Vagina (tissue), 2 donors: ENCODE measurements at regions not wholly inside any gene's neighbourhood (a gene's known extent, or its start where the extent isn't known, plus 50 kb on each side); places are given as distances from the start of the nearest gene placed in this dataset.

ENCODE experiments used
- DNase-seq, 2 donors: peaks; one replicate each; pipeline ENCODE4 v3.0.0-alpha.2; 2017; ENCODE audit errors: extremely low spot score in 2 of 2
- H3K27ac ChIP-seq: fragments of 200-600 bp; sonication (generic); one replicate; pipeline ENCODE4 v1.5.1; 2019
- H3K27me3 ChIP-seq: fragments of 200-600 bp; sonication (generic); one replicate; pipeline ENCODE4 v1.5.1; 2019
- H3K36me3 ChIP-seq, 2 donors: fragments of 200-600 bp; sonication (generic); one replicate each; pipeline ENCODE4 v1.5.1; 2017 to 2019
- H3K4me1 ChIP-seq: fragments of 200-600 bp; sonication (generic); one replicate; pipeline ENCODE4 v1.5.1; 2019
- H3K4me3 ChIP-seq, 2 donors: fragments of 200-600 bp; sonication (generic); 1 replicate in 1 of 2; 2 replicates in 1 of 2; pipeline ENCODE4 v1.5.1; 2016 to 2019
- H3K9me3 ChIP-seq: fragments of 200-600 bp; sonication (generic); one replicate; pipeline ENCODE4 v1.5.1; 2019
- CTCF ChIP-seq, 3 experiments: fragments of 450-650 bp in 2 of 3; fragments of 200-600 bp in 1 of 3; sonication (generic) in 1 of 3; IDR thresholded peaks; one replicate each; pipeline ENCODE4 v1.5.1; 2017 to 2019; ENCODE audit warnings: antibody characterized with exemption in 3 of 3, mild to moderate bottlenecking in 2 of 3, moderate library complexity in 2 of 3
- POLR2A ChIP-seq, 2 donors: fragments of 450-650 bp; IDR thresholded peaks; one replicate each; pipeline ENCODE4 v1.6.1; 2017; ENCODE audit warnings: antibody characterized with exemption in 2 of 2, mild to moderate bottlenecking in 2 of 2, moderate library complexity in 2 of 2
- POLR2AphosphoS5 ChIP-seq, 2 donors: sonication (generic); formaldehyde crosslinking; IDR thresholded peaks; one replicate each; pipeline ENCODE4 v1.9.0; 2017; ENCODE audit warnings: antibody characterized with exemption in 2 of 2, mild to moderate bottlenecking in 2 of 2, low read depth in 1 of 2; ENCODE audit not compliant: insufficient read depth in 1 of 2
- intact Hi-C: fragments of 100-400 bp; cut with DNase I; formaldehyde crosslinking; loops from one replicate; pipeline ENCODE4 v1.15.1; 2023

- no peak for DNase-seq
- H3K27ac ChIP-seq: no peak overlapping the region
- intact Hi-C loops: no loop called here
- TF ChIP-seq POLR2AphosphoS5 (IDR thresholded peaks at IDR 0.05; ENCODE audit: insufficient read depth in 1 of 2, low read depth in 1 of 2) (no peak), CTCF (IDR thresholded peaks at IDR 0.05) (no peak), POLR2A (IDR thresholded peaks at IDR 0.05) (no peak)
- H3K27me3 ChIP-seq: no peaks in the 10 kb centered on the region
- no peaks in the 10 kb centered on the region for H3K9me3 ChIP-seq
- no peak overlapping the region for H3K4me3 ChIP-seq
- H3K36me3 ChIP-seq: no peaks in the 10 kb centered on the region
- H3K4me1 ChIP-seq: no peaks in the 10 kb centered on the region
These were observed 892.6 kb downstream of the XPNPEP1 start for GRCh38 chr10:109030581-109031210.

- no peaks in the 10 kb centered on the region for H3K9me3 ChIP-seq
These were observed 893.4 kb downstream of the XPNPEP1 start for GRCh38 chr10:109029870-109030269.

GRCh38 chr10:109027534-109028185 is 895.7 kb downstream of the XPNPEP1 start:
- Histone ChIP-seq H3K9me3 (no peaks in the 10 kb centered on the region), H3K27me3 (no peaks in the 10 kb centered on the region), H3K36me3 (no peaks in the 10 kb centered on the region), H3K4me1 (no peaks in the 10 kb centered on the region), H3K4me3 (no peak overlapping the region), H3K27ac (no peak overlapping the region)
- no peak for DNase-seq
- intact Hi-C loops: no loop called here
- TF ChIP-seq POLR2AphosphoS5 (IDR thresholded peaks at IDR 0.05; ENCODE audit: insufficient read depth in 1 of 2, low read depth in 1 of 2) (no peak), CTCF (IDR thresholded peaks at IDR 0.05) (no peak), POLR2A (IDR thresholded peaks at IDR 0.05) (no peak)

More at GRCh38 chr10:109029870-109030269, 893.4 kb downstream of the XPNPEP1 start:
- H3K4me3 ChIP-seq: no peak overlapping the region
- H3K4me1 ChIP-seq: no peaks in the 10 kb centered on the region
- no peak for DNase-seq
- no peaks in the 10 kb centered on the region for H3K27me3 ChIP-seq
- TF ChIP-seq CTCF (IDR thresholded peaks at IDR 0.05) (no peak), POLR2AphosphoS5 (IDR thresholded peaks at IDR 0.05; ENCODE audit: insufficient read depth in 1 of 2, low read depth in 1 of 2) (no peak), POLR2A (IDR thresholded peaks at IDR 0.05) (no peak)
- H3K36me3 ChIP-seq: no peaks in the 10 kb centered on the region
- intact Hi-C loops: no loop called here
- no peak overlapping the region for H3K27ac ChIP-seq

- DNase-seq: no peak
- no peaks in the 10 kb centered on the region for H3K27me3 ChIP-seq
- H3K4me1 ChIP-seq: no peaks in the 10 kb centered on the region
- TF ChIP-seq POLR2A (IDR thresholded peaks at IDR 0.05) (no peak), CTCF (IDR thresholded peaks at IDR 0.05) (no peak), POLR2AphosphoS5 (IDR thresholded peaks at IDR 0.05; ENCODE audit: insufficient read depth in 1 of 2, low read depth in 1 of 2) (no peak)
- intact Hi-C loops: no loop called here
- H3K9me3 ChIP-seq: no peaks in the 10 kb centered on the region
- H3K27ac ChIP-seq: no peak overlapping the region
- no peak overlapping the region for H3K4me3 ChIP-seq
- no peaks in the 10 kb centered on the region for H3K36me3 ChIP-seq
These were observed 898.1 kb downstream of the XPNPEP1 start for GRCh38 chr10:109025172-109025571.

GRCh38 chr10:109022417-109023049 is 900.8 kb downstream of the XPNPEP1 start:
- Histone ChIP-seq H3K4me1 (no peaks in the 10 kb centered on the region), H3K27ac (no peak overlapping the region), H3K9me3 (no peaks in the 10 kb centered on the region), H3K27me3 (no peaks in the 10 kb centered on the region), H3K36me3 (no peaks in the 10 kb centered on the region), H3K4me3 (no peak overlapping the region)
- TF ChIP-seq POLR2AphosphoS5 (IDR thresholded peaks at IDR 0.05; ENCODE audit: insufficient read depth in 1 of 2, low read depth in 1 of 2) (no peak), CTCF (IDR thresholded peaks at IDR 0.05) (no peak), POLR2A (IDR thresholded peaks at IDR 0.05) (no peak)
- intact Hi-C loops: no loop called here
- no peak for DNase-seq
